ENCODE measurements at regions not wholly inside any gene's neighbourhood (a gene's known extent, or its start where the extent isn't known, plus 50 kb on each side); places are given as distances from the start of the nearest gene placed in this dataset.

GRCh38 chr20:4369798-4370124, 120.7 kb upstream of the ADRA1D start:
- TF ChIP-seq CTCF (IDR thresholded peaks at IDR 0.05; ENCODE audit: low read depth, low read length) (no peak), EZH2phosphoT487 (IDR thresholded peaks at IDR 0.05; ENCODE audit: low read depth) (no peak)
